ENCODE measurements at regions not wholly inside any gene's neighbourhood (a gene's known extent, or its start where the extent isn't known, plus 50 kb on each side); places are given as distances from the start of the nearest gene placed in this dataset.

- no peak for TF ChIP-seq CTCF (IDR thresholded peaks at IDR 0.05; ENCODE audit: low read depth, low read length)
- Histone ChIP-seq H3K4me3 (ENCODE audit: low read depth, low read length) (no peak overlapping the region), H3K27me3 (ENCODE audit: control insufficient read depth, insufficient read depth, low read length) (no peaks in the 10 kb centered on the region), H3K27ac (ENCODE audit: low read depth, low read length) (no peak overlapping the region), H3K9me3 (ENCODE audit: control insufficient read depth, insufficient read depth, low read length) (no peaks in the 10 kb centered on the region)
- POLR2A ChIA-PET = no interaction called here
- no peak for DNase-seq (ENCODE audit: low read depth, low spot score)
- CTCF ChIA-PET = interaction anchor here (0.7 kb wide), 2 partner anchors 42 to 55 kb away, joined by 3 read pairs; no protein-coding TSS in a partner anchor
Observed at GRCh38 chr3:190926619-190927018, 64.1 kb upstream of the GMNC start.

GRCh38 chr3:190912736-190913135 is 50.2 kb upstream of the GMNC start:
- ChIA-PET CTCF (interaction anchor here (0.6 kb wide), 2 partner anchors 33 to 35 kb away, joined by 3 to 6 read pairs; no protein-coding TSS in a partner anchor), POLR2A (no interaction called here)
- Histone ChIP-seq H3K4me3 (ENCODE audit: low read depth, low read length) (no peak overlapping the region), H3K9me3 (ENCODE audit: control insufficient read depth, insufficient read depth, low read length) (no peaks in the 10 kb centered on the region), H3K27me3 (ENCODE audit: control insufficient read depth, insufficient read depth, low read length) (no peaks in the 10 kb centered on the region), H3K27ac (ENCODE audit: low read depth, low read length) (no peak overlapping the region)
- no peak for TF ChIP-seq CTCF (IDR thresholded peaks at IDR 0.05; ENCODE audit: low read depth, low read length)
- DNase-seq (ENCODE audit: low read depth, low spot score) = no peak
